ENCODE measurements at regions not wholly inside any gene's neighbourhood (a gene's known extent, or its start where the extent isn't known, plus 50 kb on each side); places are given as distances from the start of the nearest gene placed in this dataset.
"Not testable (repeated sequence)": the region's sequence is repeated elsewhere in the genome, so short reads cannot be mapped to it uniquely, and the experiment has no call there.

DNA sequence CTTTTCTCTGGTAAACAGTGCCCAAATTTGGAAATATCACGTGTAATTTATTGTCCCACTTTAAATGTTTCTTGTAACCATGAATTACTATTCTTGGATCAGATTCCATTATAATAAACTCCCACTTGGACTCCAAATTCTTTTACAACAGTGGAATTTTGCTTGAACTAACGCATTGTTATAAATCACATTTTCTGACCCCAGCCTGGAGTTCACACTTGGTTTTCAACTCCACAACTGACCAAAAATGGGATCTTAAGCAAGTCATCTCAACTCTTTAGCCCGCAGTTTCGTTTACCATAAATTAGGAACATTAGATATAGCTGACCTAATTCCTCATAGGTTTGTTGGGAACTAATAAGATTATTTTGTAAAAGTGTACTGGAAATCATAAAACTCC lies 336.8 kb upstream of the NCAM1 start (continued):
- TF ChIP-seq, protein P1, sequence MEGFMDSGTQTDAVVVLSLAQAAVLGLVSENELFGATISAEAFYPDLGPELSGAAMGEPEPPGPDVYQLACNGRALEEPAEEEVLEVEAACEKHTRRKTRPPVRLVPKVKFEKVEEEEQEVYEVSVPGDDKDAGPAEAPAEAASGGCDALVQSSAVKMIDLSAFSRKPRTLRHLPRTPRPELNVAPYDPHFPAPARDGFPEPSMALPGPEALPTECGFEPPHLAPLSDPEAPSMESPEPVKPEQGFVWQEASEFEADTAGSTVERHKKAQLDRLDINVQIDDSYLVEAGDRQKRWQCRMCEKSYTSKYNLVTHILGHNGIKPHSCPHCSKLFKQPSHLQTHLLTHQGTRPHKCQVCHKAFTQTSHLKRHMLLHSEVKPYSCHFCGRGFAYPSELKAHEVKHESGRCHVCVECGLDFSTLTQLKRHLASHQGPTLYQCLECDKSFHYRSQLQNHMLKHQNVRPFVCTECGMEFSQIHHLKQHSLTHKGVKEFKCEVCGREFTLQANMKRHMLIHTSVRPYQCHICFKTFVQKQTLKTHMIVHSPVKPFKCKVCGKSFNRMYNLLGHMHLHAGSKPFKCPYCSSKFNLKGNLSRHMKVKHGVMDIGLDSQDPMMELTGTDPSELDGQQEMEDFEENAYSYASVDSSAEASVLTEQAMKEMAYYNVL (CRISPR knock-in tag; IDR thresholded peaks at IDR 0.05; ENCODE audit: borderline replicate concordance): no peak
- TF ChIP-seq PHF20 (CRISPR knock-in tag; IDR thresholded peaks at IDR 0.05) (no peak), PAF1 (CRISPR knock-in tag; IDR thresholded peaks at IDR 0.05) (no peak), NR2F2 (IDR thresholded peaks at IDR 0.05; ENCODE audit: borderline replicate concordance, low read depth) (no peak), ZKSCAN8 (CRISPR knock-in tag; IDR thresholded peaks at IDR 0.05; ENCODE audit: borderline replicate concordance) (no peak)
- TF ChIP-seq, protein P2, sequence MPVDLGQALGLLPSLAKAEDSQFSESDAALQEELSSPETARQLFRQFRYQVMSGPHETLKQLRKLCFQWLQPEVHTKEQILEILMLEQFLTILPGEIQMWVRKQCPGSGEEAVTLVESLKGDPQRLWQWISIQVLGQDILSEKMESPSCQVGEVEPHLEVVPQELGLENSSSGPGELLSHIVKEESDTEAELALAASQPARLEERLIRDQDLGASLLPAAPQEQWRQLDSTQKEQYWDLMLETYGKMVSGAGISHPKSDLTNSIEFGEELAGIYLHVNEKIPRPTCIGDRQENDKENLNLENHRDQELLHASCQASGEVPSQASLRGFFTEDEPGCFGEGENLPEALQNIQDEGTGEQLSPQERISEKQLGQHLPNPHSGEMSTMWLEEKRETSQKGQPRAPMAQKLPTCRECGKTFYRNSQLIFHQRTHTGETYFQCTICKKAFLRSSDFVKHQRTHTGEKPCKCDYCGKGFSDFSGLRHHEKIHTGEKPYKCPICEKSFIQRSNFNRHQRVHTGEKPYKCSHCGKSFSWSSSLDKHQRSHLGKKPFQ (CRISPR knock-in tag; IDR thresholded peaks at IDR 0.05; ENCODE audit: insufficient replicate concordance): no peak

DNA sequence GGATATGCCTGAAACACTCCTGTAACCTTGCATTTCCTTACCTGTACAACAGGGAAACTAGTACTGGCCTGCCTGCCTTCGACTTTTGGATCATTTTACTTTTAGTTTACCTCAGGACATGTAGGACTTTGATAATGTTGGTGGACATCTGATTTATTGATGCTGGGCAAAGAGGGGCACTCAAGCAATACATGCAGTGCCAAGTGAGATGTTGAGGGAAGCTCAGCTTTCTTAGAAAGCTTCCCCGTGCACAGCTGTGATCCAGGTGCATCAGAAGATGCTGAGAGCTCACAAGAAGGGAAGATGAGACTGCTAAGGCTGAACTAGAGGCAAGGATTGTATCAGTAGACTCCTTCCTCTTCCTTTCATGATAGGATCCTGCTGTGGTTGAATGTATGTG lies 336.2 kb upstream of the NCAM1 start:
- H3K79me2 ChIP-seq (ENCODE audit: insufficient read depth, low read length); in situ Hi-C loops (cut with HindIII; ENCODE audit: extremely low pct_ligation_motif_present, low pct_unique_long_range_greater_than_20kb); H3K36me3 ChIP-seq (replicated peaks in 1 of 2; ENCODE audit: control insufficient read depth in 1 of 2, insufficient read depth in 2 of 2, low read length in 2 of 2); H3K27me3 ChIP-seq (ENCODE audit: control insufficient read depth in 1 of 2, insufficient read depth in 2 of 2, low read length in 2 of 2); H4K20me1 ChIP-seq (ENCODE audit: insufficient read depth, low read length); CTCF ChIA-PET (ENCODE audit: low intra/inter-chr PET ratio, low total read pairs); ATAC-seq; H3K4me3 ChIP-seq (replicated peaks in 1 of 3; ENCODE audit: insufficient read depth in 1 of 3, low read depth in 2 of 3, low read length in 3 of 3); H3K9ac ChIP-seq (ENCODE audit: insufficient read depth, low read depth, low read length); BruUV-seq (replicated peaks); intact Hi-C loops (cut with micrococcal nuclease; ENCODE audit: unreplicated experiment); DNase-seq (ENCODE audit: low spot score); H3K9me3 ChIP-seq (ENCODE audit: low read length); FAIRE-seq; H2AFZ ChIP-seq (ENCODE audit: low read length); POLR2A ChIA-PET; H3K4me1 ChIP-seq (ENCODE audit: insufficient read depth, low read length); H3K27ac ChIP-seq (ENCODE audit: extremely low read length, insufficient read depth, low read length); H3K4me2 ChIP-seq (ENCODE audit: low read depth, low read length): not testable (repeated sequence)
- WGBS (ENCODE audit: low lambda C conversion rate): 0% methylated on average over 2 of the region's 2 CpGs

Measured in HepG2 (cell line).